ENCODE measurements at regions not wholly inside any gene's neighbourhood (a gene's known extent, or its start where the extent isn't known, plus 50 kb on each side); places are given as distances from the start of the nearest gene placed in this dataset.

DNA sequence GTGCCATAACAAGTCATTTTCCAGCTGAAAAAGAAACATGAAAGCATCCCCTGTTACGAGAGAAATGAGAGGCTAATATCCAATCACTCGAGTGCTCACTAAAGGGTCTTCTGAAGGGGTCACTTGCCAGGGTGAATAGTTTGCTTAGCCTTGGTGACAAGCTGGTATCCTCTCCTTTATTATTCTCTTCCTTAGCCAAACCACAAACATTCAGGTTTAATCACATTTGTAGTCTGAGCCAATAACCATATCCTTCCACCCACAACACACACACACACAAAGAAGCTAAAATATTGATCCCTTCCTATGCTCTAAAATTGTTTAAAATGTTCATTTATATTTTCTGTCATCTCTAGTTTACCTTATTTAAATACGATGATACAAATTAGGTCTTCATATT, 240.5 kb upstream of the TMCO5A start:
- 86 to 96% methylated on average over 3 of the region's 3 CpGs for WGBS, 2 donors
- DNase-seq = no peak
- TF ChIP-seq, protein P1, sequence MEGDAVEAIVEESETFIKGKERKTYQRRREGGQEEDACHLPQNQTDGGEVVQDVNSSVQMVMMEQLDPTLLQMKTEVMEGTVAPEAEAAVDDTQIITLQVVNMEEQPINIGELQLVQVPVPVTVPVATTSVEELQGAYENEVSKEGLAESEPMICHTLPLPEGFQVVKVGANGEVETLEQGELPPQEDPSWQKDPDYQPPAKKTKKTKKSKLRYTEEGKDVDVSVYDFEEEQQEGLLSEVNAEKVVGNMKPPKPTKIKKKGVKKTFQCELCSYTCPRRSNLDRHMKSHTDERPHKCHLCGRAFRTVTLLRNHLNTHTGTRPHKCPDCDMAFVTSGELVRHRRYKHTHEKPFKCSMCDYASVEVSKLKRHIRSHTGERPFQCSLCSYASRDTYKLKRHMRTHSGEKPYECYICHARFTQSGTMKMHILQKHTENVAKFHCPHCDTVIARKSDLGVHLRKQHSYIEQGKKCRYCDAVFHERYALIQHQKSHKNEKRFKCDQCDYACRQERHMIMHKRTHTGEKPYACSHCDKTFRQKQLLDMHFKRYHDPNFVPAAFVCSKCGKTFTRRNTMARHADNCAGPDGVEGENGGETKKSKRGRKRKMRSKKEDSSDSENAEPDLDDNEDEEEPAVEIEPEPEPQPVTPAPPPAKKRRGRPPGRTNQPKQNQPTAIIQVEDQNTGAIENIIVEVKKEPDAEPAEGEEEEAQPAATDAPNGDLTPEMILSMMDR (IDR thresholded peaks at IDR 0.05) = no peak
- TF ChIP-seq POLR2A (IDR thresholded peaks at IDR 0.05) = no peak
- no peaks in the 10 kb centered on the region for H3K27me3 ChIP-seq
- H3K27ac ChIP-seq = no peak overlapping the region
- H3K4me3 ChIP-seq = no peak overlapping the region
- no peaks in the 10 kb centered on the region for H3K9me3 ChIP-seq
- H3K4me1 ChIP-seq = no peaks in the 10 kb centered on the region
- intact Hi-C loops (cut with DNase I; ENCODE audit: low total_unique reads) = no loop called here
- H3K36me3 ChIP-seq (ENCODE audit: low read depth, missing control alignments) = no peaks in the 10 kb centered on the region

DNA sequence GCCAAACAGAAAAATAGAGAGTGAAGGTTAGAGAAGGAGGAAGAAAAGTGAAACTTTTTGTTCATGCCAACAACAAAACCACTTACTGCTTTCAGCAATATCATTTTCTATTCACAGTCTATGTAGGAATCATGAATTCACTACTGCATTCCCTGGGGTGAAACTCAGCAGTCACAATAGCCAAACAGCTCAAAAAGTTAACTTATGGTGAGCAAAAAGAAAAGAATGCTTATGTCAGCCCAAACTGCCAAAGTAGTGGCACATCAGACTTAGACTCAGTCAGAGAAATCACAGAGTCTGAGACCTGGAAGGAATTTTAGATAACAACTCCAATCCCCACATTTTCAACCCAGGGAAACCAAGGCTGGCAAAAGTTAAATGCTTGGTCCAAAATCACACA, 238.7 kb upstream of the TMCO5A start:
- Histone ChIP-seq H3K4me3 (no peak overlapping the region), H3K9me3 (no peaks in the 10 kb centered on the region), H3K27ac (no peak overlapping the region), H3K4me1 (no peaks in the 10 kb centered on the region), H3K27me3 (no peaks in the 10 kb centered on the region), H3K36me3 (ENCODE audit: low read depth, missing control alignments) (no peaks in the 10 kb centered on the region)
- DNase-seq = no peak
- TF ChIP-seq, protein P1 (IDR thresholded peaks at IDR 0.05) = no peak
- no peak for TF ChIP-seq POLR2A (IDR thresholded peaks at IDR 0.05)
- intact Hi-C loops (cut with DNase I; ENCODE audit: low total_unique reads) = no loop called here

DNA sequence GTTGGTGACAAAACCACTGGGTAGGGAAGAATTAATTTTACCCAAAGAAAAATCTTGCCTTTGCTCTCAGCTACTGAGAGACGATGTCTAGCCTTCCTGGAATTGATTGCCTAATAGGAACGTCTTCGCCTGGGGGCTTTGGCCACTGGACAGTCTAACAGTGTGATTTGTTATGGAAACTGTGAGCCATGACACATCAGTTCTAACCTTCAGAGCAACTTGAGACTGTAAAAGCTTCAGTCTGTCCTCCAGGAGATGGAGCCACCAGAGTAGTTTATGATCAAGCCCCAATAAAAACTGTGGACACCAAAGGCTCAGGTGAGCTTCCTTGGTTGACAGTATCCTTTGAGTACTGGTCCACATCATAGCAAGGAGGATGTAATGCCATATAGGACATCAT, 235.8 kb upstream of the TMCO5A start:
- no peak for DNase-seq
- WGBS, 2 donors = 75 to 93% methylated on average over 3 of the region's 3 CpGs
- no peaks in the 10 kb centered on the region for H3K27me3 ChIP-seq
- H3K36me3 ChIP-seq (ENCODE audit: low read depth, missing control alignments) = no peaks in the 10 kb centered on the region
- H3K4me1 ChIP-seq = no peaks in the 10 kb centered on the region
- no peak overlapping the region for H3K4me3 ChIP-seq
- TF ChIP-seq POLR2A (IDR thresholded peaks at IDR 0.05) = no peak
- TF ChIP-seq, protein P1 (IDR thresholded peaks at IDR 0.05) = no peak
- no peak overlapping the region for H3K27ac ChIP-seq
- intact Hi-C loops (cut with DNase I; ENCODE audit: low total_unique reads) = no loop called here
- H3K9me3 ChIP-seq = no peaks in the 10 kb centered on the region

DNA sequence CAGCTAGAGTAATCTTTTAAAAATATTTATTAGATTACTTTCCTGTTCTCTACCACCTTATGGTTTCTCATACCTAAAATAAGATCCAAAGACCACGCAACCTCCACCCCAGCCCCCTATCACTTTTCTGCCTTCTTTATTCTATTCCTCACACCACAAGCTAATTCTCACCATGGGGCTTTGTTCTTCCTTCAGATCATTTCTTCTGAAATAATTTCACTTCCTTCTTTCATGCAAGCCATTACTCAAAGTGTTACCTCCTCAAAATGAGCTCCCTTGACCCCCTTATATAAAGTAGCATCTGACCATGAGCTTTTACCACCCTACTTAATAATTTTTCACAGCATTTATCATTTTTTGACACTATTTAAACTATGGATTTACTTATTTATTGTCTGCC, 233.2 kb upstream of the TMCO5A start:
- intact Hi-C loops (cut with DNase I; ENCODE audit: low total_unique reads) = no loop called here

DNA sequence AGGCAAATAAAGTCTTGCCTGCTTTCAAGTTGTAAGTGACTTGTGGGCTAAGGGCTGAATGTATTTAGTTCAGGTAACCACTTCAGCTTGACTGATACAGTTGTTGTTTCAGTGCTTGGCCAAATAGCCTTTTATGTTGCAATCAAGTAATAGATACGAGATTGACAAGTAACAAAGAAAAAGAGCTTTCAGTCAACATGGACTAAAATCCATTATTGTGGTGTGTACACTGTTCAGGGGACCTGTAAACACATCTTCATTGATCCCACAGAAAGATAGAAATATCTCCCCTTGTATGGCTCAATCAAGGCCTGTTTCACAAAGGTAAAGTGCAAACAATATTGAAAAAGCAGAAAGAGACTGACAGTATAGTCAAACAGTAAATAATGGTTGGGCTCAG, 224.8 kb upstream of the TMCO5A start:
- intact Hi-C loops (cut with DNase I; ENCODE audit: low total_unique reads) = loop anchor here (10.0 kb wide), 1 partner anchor 105 kb away; no protein-coding TSS in a partner anchor
- 60 to 82% methylated on average over 1 of the region's 1 CpG for WGBS, 2 donors

More for the DNA sequence above, 233.2 kb upstream of the TMCO5A start:
- Histone ChIP-seq H3K36me3 (ENCODE audit: low read depth, missing control alignments) (no peaks in the 10 kb centered on the region), H3K4me3 (no peak overlapping the region), H3K27me3 (no peaks in the 10 kb centered on the region), H3K9me3 (no peaks in the 10 kb centered on the region), H3K27ac (no peak overlapping the region), H3K4me1 (no peaks in the 10 kb centered on the region)
- no peak for DNase-seq
- TF ChIP-seq POLR2A (IDR thresholded peaks at IDR 0.05) = no peak
- TF ChIP-seq, protein P1 (IDR thresholded peaks at IDR 0.05) = no peak
- WGBS, 2 donors = 92 to 95% methylated on average over 1 of the region's 1 CpG

More for the DNA sequence above, 224.8 kb upstream of the TMCO5A start:
- no peak for TF ChIP-seq POLR2A (IDR thresholded peaks at IDR 0.05)
- TF ChIP-seq, protein P1 (IDR thresholded peaks at IDR 0.05) = no peak
- Histone ChIP-seq H3K9me3 (no peaks in the 10 kb centered on the region), H3K27me3 (no peaks in the 10 kb centered on the region), H3K4me3 (no peak overlapping the region), H3K36me3 (ENCODE audit: low read depth, missing control alignments) (no peaks in the 10 kb centered on the region), H3K27ac (no peak overlapping the region), H3K4me1 (no peaks in the 10 kb centered on the region)
- no peak for DNase-seq

Measured in testis (tissue), 2 donors.